Stimulated activated CD4-positive, alpha-beta T cell treated with anti-CD3 and anti-CD28 coated beads, Interleukin-1b, Interleukin-23, amount 100 ng/mL, for 24 hours (primary cell): ENCODE measurements at regions not wholly inside any gene's neighbourhood (a gene's known extent, or its start where the extent isn't known, plus 50 kb on each side); places are given as distances from the start of the nearest gene placed in this dataset.

Experiments used
- DNase-seq, 4 experiments: peaks; one replicate each; pipeline ENCODE4 v3.0.0-alpha.2; 2020; ENCODE audit warnings: low read depth in 4 of 4, low spot score in 1 of 4

DNA sequence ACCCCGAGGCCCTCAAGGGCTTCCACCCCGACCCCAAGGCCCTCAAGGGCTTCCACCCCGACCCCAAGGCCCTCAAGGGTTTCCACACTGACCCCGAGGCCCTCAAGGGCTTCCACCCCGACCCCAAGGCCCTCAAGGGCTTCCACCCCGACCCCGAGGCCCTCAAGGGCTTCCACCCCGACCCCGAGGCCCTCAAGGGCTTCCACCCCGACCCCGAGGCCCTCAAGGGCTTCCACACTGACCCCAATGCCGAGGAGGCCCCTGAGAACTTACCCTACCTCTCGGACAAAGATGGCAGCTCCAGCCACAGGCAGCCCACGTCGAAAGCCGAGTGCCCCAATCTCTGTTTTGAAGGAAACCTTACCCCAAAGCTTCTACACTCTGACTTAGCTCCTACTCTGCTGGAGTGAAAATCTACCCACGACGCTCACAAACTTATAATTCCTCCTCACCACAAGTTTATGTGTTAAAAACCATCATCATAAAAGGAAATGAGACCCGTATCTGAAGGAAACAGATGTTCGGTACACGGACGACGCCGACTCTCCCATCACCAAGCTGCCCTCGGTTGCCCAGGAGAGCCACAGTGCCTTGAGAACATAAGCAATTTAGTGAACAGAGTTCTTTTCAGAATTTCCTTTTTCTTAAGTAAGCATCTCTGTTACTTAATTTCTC is 61.2 kb upstream of the RPH3AL start:
- DNase-seq = no peak

DNA sequence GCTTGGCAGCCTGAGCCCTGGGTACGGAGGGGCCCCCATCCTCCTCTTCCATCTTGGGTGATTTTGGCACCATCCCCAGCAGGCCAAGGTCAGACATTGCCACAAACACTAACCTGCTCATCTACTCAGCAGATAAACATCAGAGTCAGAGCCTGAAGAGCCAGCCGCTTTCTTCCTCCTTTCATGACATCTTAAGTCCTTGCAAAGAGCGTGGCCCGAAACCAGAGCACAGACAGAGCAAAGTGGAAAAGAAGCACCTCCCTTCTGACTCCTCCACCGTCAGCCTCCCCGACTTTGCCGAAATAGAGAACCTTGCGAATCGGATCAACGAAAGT is 60.4 kb upstream of the RPH3AL start:
- no peak for DNase-seq

DNA sequence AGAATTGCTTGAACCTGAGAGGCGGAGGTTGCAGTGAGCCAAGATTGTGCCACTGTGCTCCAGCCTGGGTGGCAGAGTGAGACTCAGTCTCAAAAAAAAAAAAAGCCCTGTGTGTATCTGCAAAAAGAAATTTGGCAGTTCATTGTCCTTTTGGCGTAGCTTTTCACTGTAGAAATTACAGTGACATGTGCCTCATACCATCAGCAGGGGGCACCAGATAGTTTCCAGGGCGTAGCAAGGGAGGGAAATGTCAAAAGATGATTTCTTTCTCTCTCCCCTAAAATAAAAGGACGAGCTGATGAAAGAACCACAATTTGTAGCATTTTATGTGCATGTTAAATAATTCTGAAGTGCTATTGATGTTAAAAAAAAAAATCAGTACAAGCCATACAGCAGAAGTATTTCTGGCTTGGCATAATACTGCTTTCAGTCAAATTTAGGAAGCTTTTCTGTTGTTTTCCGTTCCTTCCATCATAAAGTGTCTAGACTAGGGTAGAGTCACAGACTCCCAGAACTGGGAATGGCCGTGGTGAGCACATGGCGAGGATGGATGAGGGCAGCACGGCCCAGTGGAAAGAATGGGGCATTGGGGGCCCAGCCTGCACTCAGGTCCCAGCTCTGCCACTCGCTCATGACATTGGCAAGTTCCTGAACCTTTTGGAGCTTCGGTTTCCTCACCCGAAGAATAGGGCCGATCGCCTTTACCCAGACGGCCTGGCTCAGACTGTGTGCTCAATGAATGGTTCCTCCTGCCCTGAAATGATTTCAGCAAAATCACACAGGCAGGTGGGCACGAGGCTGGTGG is 59.8 kb upstream of the RPH3AL start:
- DNase-seq = peak in 1 of 4 experiments; percentile 52

DNA sequence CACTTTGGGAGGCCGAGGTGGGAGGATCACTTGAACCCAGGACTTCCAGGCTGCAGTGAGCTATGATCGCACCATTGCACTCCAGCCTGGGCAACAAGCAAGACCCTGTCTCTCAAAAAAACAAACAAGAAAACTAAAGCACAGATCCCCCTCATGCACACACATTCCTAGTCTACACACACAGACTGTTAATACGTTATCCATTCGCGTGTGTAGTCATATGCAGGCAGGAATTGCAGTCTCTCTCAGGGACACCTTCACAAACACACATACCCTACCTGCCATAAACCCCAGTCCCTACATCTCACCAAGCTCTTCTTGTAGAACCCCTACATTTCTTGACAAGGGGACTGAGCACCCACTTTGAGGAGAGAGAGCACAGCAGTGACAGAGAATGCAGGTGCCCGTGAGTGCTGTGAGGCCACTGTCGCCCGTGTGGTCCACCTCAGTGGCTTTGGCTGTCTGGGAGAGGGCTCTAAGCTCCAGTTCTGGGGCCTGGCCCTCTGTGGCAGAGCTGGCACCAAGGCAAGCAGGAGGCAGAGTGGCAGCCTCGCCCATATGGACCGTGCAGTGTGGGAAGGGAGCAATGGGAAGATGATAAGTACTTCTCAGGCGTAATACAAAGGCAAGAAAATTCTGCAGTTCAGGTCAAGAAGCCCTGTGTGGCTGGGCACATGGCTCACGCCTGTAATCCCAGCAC is 59.0 kb upstream of the RPH3AL start:
- DNase-seq = no peak

DNA sequence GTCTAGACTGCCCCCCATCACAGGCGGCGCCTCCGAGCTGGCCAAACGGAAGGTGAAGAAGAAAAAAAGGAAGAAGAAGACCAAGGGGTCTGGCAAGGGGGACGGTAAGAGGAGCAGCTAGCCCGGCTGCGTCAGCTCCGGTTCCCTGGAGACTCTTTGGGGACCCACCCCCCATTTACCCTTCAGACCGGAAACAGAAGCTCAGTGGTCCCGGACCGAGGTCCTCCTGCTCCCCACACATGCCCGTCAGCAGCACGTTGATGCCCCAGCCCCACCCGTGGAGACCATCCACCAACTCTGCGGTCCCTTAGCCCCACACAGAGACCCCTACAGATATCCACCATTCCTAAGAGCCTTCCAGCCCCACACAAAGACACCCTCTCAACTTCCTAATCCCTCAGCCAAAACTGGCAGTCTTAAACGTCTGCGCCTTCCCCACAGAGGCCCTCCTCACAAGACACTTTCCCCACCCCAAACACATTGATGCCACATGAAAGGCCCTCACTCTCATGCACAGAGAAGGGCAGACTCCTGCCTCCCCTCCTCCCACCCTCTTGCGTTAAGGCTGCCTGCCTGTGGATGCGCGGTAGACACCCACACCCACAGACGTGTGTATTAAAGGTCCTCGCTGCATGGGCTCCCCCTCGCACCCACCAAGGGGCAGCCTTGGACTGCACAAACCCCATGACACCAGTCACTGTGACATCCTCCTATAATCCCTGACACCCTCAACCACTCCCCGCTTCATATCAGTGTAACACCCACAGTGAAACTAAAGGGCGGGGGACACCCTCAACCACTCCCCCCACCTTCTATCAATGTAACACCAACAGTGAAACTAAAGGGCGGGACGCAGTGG is 58.2 kb upstream of the RPH3AL start:
- DNase-seq = peak in 1 of 4 experiments; percentile 32

DNA sequence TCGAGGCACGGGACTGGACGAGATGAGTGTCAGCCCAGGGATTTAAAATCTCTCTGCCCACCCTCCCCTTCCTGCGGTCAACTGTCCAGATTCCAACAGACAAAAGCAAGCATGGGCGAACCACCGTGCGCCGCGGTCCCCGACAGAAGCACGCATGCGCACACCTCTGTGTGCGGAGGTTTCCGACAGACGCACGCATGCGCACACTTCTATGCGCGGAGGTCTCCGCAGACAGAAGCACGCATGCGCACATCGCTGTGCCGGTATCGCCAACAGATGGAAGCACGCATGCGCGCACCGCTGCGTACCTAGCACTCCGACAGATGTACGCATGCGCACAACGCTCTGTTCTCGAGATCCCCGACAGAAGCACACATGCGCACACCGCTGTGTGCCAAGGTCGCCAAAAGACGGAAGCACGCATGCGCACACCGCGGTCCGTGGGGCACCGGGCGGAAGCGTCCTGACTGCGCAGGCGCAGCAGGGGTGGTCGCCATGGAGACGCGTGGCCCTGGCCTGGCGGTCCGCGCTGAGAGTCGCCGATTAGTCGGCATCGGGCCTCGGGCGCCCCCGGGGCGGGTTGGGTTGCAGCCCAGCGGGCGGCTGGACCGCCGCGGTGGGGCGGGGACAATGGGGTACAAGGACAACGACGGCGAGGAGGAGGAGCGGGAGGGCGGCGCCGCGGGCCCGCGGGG is 57.4 kb upstream of the RPH3AL start:
- peak; percentile 98 to 99 (median 99) for DNase-seq

DNA sequence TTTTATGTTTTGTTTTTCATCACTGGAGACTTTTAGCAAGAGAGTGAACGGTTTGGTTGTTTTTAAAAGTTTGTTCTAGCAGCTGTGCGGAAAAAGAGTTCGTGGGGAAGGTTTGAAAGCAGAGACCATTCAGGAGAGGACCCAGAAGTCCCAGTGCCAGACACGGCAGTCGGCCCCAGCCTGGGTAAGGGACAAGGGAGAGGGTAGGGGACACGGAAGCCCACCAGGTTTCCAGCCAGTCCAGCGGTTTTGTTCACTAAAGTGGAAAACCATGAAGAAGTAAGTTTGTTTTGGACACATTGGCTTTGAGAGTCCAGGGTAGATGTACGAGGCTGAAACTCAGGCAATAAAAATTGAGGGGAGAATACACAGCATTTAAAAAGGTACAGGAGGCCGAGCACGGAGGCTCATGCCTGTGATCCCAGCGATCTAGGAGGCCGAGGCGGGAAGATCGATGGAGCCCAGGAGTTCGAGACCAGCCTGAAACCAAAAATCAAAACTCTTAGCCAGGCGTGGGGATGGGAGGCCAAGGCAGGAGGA is 56.8 kb upstream of the RPH3AL start:
- no peak for DNase-seq

DNA sequence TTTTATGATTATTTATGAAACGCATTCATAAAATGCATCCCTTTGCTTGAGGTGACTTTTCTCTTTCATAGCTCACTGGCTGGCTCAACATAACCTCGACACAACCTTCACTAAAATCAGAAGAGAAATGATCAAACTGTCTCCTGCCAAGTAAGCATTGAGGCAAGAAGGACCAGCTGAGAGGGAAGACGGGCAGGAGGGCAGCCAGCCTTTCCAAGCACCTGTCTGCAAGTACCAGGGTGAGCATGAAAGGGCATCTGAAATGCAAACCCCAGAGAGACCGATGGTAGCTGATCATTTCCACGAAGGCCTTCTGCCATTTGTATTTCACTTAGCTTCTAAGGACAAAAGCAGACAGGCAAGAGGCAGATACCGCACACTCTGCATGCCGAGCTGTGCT is 52.1 kb upstream of the RPH3AL start:
- no peak for DNase-seq
